Right ventricle myocardium inferior (tissue), 1 donor: ENCODE measurements at regions not wholly inside any gene's neighbourhood (a gene's known extent, or its start where the extent isn't known, plus 50 kb on each side); places are given as distances from the start of the nearest gene placed in this dataset.
A peak's percentile ranks its signal among the peaks of the same experiment; 100 is the strongest.

Experiments used
- ATAC-seq: fragments of 200-7000 bp; cut with Tn5 transposase; one replicate; pipeline ENCODE4 v1.9.1; 2020; ENCODE audit warnings: mild to moderate bottlenecking, moderate library complexity
- DNase-seq: peaks from one replicate; pipeline ENCODE4 v3.0.0; 2021; ENCODE audit errors: missing footprints
- intact Hi-C: fragments of 100-400 bp; cut with DNase I; formaldehyde crosslinking; loops from one replicate; pipeline ENCODE4 v1.11.0; 2022
- donor health status: DM: no; HTN: yes; CAD: no; lungs with severe emphysema.

GRCh38 chr11:95697614-95698408, 91.8 kb downstream of the FAM76B start:
- DNase-seq = no peak
- intact Hi-C loops = no loop called here
- ATAC-seq = peak; percentile 34

DNA sequence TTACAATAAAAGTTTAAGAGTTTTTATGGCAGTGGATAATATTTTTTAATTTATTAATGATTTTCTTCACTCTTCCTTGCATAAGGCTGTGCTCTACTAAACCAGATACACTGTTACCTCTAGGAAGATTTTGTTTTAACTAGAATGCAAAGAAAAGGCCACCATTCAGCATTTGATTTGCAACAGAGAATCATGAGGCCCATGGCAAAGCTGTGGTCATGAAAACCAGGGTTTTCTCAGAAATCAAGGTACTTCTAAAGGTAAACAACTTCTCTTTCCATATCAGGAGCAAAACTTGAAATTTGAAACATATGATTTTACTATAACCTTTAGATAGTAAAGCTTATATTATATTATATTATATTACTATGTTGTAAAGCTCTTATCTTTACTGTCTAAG, 94.4 kb downstream of the FAM76B start:
- ATAC-seq (no peak), DNase-seq (no peak)
- intact Hi-C loops = no loop called here

DNA sequence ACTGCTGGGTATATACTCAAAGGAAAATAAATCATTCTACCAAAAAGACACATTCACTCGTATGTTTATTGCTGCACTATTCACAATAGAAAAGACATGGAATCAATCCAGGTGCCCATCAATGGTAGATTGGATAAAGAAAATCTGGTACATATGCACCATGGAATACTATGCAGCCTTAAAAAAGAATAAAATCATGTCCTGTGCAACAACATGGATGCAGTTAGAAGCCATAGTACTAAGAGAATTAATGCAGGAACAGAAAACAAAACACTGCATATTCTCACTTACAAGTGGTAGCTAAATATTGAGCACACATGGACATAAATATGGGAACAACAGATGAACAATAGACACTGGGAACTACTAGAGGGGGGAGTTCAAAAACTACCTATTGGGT, 96.3 kb downstream of the FAM76B start:
- DNase-seq = no peak
- no peak for ATAC-seq
- intact Hi-C loops = no loop called here

DNA sequence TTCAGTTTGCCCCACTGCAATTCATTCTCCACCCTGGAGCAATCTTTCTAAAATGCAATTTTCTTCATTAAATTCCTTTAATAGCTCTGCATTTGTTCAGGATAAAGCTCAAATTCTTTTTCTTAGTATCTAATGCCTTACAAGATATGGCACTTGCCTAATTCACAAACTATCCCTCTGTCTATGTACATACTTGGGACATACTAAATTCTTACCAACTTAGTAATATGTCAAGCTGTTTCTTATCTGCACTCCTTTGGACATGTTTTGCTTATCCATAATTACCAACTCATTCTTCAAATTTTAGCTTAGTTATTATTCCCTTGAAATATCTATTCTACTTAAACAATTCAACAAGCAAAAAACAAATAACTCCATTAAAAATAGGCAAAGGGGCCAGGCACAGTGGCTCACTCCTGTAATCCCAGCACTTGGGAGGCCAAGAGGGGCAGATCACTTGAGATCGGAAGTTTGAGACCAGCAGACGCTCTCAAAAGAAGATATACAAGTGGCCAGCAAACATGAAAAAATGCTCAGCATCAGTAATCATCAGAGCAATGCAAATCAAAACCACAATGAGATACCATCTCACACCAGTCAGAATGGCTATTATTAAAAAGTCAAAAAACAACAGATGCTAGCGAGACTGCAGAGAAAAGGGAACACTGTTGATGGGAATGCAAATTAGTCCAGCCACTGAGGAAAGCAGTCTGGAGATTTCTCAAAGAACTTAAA, 96.9 kb downstream of the FAM76B start:
- no peak for DNase-seq
- no peak for ATAC-seq
- intact Hi-C loops = no loop called here

GRCh38 chr11:95690100-95690499, 99.5 kb downstream of the FAM76B start:
- no peak for ATAC-seq
- no peak for DNase-seq
- intact Hi-C loops = no loop called here

DNA sequence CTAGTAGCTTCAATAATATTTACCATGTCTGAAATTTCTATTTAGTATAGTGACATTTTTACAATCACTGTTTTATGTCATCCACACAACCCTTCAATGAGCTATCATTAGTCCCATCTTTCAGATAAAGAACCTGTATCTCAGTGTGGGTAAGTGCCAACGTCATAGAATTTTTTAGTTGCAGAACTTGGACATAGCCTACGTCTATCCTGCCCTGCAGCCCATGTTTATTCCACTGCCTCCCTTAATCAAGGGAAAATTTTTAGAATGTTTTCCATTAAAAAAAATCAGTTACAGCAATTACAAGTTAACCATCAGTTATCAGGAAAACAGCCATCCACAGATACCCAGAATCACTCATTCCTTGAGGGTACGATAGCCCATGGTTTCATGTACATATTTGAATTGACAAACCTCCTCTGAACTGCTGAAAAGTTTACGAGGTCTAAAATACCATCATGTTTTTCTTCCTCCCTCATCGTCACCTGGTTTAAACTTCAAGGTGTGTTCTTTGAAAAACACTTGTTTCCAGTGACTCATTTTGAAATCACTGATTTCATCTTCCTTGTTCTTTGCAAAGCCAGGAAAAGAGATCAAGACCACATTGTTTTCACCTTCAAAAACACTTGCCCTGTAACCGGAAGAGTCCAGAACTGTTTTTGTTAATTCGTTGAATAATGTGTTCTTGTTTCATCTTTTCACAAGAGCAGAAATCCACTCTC, 100.9 kb downstream of the FAM76B start:
- intact Hi-C loops = no loop called here
- DNase-seq (no peak), ATAC-seq (no peak)

DNA sequence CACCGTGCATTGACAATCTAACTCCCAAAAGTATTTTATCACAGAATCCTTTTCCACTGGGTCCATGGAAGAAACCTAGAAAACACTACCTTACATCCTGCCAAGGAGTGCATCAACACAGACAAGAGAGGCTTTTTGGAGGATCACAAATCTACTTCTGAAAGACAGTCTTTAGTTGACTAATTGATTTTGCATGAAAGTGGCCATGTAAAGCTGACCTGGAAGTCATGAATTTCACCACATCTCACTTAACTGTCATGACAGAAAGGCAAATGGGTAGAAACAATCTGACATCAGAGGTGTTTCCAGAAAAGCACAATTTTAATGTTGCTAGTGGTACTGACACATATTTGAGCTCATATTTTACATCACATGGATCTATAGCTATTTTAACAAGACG, 101.6 kb downstream of the FAM76B start:
- DNase-seq (no peak), ATAC-seq (no peak)
- intact Hi-C loops = no loop called here

DNA sequence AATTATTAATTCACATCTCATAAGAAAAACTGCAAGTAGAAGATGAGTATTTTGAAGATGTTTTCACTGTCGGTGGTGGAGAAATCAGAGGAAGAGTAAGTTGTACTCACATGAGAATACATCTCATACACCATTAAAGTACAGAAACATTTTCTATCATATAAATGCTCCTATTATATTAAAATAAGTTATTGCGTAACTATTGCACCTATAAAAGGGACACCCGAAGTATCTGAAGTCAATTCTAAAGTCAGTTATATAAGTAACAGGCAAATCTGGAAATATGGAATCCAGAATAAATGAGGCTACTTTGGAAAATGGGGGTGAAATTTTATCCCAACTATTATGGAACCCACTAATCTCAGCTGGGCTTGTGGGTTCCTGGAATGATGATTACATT, 103.3 kb downstream of the FAM76B start:
- DNase-seq (no peak), ATAC-seq (no peak)

DNA sequence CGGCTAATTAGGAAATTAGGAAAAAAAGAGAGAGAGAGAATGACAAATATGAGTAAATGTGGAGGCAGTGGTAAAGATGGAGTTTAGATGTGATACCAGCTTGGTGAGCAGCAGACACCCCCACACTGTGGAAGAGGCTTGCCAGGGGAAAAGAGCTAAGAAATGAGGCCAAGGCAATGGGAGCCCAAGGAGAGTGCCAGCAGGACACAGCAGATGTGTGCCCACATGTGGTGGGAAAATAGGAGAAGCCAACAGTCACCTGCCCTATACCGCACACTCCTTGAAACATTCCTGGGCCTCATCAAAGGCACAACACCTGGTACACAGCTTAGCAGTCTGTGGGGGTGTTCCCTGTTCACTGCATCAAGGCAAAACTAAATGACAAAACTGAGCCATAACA, 104.9 kb downstream of the FAM76B start:
- intact Hi-C loops = no loop called here
- no peak for DNase-seq
- ATAC-seq = no peak

More for the DNA sequence above, 103.3 kb downstream of the FAM76B start:
- intact Hi-C loops = no loop called here

DNA sequence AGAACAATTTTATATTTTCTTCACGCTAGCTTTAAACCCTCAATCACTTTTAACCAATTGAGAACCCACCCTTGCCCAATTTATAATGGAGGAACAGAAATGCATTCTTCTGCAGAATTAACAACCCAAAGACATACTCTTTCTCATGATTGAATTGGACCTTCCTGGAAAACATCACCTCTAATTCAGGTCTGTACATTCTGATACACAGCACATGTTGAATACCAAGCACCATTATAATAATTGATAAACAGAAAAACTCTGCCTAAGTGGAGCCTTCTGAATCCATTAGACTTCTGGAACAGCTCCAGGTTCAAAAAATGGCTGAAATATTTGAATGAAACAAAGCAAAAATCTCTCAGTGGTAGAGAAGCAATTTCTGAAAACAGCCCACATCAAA, 105.4 kb downstream of the FAM76B start:
- intact Hi-C loops = no loop called here
- no peak for ATAC-seq

GRCh38 chr11:95682552-95682951, 107.0 kb downstream of the FAM76B start:
- ATAC-seq (no peak), DNase-seq (no peak)
- intact Hi-C loops = no loop called here

More for the DNA sequence above, 105.4 kb downstream of the FAM76B start:
- no peak for DNase-seq

DNA sequence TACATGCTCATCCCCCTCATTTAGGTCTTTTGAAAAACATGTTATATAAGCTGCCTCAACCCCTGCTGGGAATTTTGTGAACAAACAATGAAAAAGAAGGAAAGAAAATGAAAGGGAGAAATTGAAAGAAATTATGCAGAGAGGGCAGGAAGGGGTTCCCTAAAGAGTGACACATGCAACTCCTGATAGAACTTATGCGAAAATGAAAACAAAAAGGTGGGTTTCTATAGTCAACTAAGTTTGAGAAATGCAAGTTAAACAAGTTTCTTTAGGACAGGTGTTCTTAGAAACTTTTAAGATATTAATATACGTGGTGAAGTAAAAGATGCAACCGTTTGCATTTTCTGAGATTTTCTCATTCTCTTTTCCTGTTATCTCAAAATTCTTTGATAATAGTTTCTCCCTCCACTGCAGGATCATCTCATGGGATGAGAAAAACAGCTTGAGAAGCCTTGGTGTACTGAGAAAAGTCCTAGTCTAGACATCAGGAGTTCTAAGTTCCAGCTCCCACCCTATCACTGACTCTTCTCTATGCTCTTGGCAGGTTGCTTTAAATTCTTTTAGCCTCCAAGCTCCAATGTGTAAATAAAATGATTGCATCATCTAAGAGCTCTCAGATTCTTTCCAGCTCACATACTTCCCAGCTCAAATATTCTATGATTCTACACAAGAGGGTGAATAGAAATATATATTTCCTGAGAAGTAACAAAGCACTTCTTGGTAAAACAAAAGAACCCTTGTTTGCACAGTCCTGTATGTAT, 109.2 kb downstream of the FAM76B start:
- DNase-seq = no peak
- intact Hi-C loops = no loop called here
- peak; percentile 64 for ATAC-seq

- ATAC-seq (no peak), DNase-seq (no peak)
- intact Hi-C loops = no loop called here
Measured at GRCh38 chr11:95678988-95679387, 110.6 kb downstream of the FAM76B start.

DNA sequence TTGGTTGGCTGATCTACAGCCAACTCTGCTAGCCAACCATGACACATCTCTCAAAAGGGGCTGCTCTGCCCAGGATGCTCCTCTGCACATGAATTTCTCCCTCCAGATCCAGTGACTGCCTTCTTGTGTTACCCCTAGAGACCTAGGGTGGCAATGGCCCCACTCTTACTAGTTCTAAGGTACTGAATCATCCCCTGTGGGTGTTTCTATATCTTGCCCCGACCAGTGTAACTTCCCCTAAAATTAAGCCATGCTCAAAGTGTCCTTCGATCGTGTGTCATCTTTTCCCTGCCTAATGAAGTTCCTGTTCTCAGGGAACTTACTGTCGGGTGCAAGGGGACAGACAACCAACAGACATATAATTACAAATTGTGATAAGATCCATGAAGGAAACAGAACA, 113.3 kb downstream of the FAM76B start:
- intact Hi-C loops = no loop called here
- no peak for ATAC-seq
- no peak for DNase-seq

DNA sequence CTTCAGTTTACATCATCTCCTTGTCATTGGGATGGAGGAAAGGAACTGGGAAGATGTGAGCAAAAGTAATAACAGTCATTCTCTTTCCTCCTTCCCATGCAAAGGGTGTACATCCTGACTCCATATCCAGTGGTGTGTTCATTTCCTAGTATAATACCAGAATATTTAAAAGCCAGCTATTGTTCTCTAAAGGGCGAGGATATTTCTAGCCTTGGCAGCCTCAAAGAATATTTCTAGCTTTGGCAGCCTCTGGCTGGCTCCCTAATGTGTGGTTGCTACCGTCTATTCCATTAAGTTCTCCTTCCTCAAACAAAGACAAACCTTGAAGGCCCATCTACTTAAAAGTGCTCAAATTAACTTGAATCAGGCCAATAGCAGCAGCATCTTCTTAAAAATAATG, 114.0 kb downstream of the FAM76B start:
- intact Hi-C loops = no loop called here
- ATAC-seq (no peak), DNase-seq (no peak)

DNA sequence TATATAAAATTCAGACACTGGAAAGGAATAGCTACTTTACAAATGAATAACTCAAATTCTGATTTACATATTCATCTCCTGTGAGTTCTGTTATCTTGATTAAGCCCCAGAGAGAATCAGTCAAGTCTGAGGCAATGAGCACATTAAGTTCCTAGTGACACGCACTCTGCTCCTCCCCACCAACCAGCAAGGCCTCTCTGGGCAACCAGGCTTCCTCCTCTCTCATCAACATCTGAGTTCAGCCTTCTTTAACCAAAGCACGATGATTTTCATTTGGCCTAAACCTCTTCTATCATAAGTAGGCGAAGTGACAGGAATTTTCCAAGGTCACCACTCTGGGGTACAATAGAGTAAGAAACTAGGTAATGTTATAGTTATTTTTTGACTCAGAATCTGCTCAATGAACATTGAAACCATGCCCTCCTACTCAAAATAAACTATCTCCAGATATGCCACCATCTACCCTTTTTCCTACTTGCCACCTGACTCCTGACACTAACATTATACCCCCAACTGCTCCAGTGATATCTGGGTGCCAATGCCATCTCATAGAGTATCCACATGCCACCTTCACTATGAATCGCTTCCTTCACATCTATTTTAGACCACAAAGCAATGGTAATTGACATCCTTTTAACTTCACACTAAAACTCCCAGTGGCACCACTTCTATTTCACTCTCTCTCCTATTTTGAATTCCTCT, 114.8 kb downstream of the FAM76B start:
- intact Hi-C loops = no loop called here
- no peak for ATAC-seq
- DNase-seq = no peak

DNA sequence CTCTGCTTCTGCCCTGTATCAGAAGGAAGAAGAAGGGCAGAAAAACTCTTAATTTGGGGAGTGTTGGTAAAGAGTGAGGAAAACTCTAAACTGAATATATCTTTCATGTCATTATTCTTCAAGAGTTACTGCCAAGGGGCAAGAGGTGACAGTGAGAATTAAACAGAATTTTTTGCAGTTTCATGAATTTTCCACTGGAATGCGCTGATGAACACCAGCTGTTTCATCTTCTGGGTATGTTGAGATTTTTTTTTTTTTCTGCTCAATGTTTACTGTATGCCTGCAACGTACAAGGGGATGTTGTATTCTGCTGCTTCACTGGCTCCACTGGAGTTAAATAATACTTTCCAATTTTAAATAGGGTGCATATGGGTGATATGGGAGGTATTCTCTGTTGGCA, 117.8 kb downstream of the FAM76B start:
- ATAC-seq (no peak), DNase-seq (no peak)
- intact Hi-C loops = no loop called here

DNA sequence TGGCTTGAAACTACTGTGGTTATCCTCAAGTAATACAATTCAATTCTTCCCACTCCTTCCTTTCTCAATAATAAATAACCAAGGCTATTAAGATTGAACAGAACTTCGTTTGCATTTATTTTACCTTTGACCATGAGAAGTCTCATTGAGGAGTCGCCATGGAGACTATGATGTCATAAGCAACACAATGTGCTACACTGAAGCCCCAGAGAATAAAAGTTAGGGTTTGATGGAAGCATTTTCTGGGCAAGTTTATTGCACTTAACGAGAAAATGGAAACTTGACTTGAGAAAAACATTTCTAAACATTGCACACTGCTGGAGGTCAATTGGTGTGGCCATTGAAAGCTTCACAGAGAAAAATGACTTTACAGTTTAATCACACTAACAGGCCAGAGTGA, 121.5 kb downstream of the FAM76B start:
- no peak for DNase-seq
- intact Hi-C loops = no loop called here
- ATAC-seq = no peak

GRCh38 chr11:95661162-95661561, 128.4 kb downstream of the FAM76B start:
- intact Hi-C loops = no loop called here
- DNase-seq (no peak), ATAC-seq (no peak)
